Neural cell (in vitro differentiated cells): ENCODE measurements at regions not wholly inside any gene's neighbourhood (a gene's known extent, or its start where the extent isn't known, plus 50 kb on each side); places are given as distances from the start of the nearest gene placed in this dataset.

Source experiments
- EP300 ChIP-seq: fragments of 450-650 bp; conservative IDR thresholded peaks from 2 replicates; pipeline ENCODE4 v1.6.1; 2014; ENCODE audit warnings: antibody characterized with exemption, mild to moderate bottlenecking, moderate library complexity; ENCODE audit not compliant: poor library complexity, severe bottlenecking
- EZH2 ChIP-seq: fragments of 200-600, 300-800 bp; shearing (Covaris generic), sonication (generic); IDR thresholded peaks from 2 replicates; pipeline ENCODE4 v1.6.1; 2014; ENCODE audit warnings: antibody characterized with exemption, low read length, borderline replicate concordance, mild to moderate bottlenecking; ENCODE audit not compliant: insufficient read depth, poor library complexity, severe bottlenecking
- RAD21 ChIP-seq: fragments of 450-650 bp; conservative IDR thresholded peaks from 2 replicates; pipeline ENCODE4 v1.6.1; 2014; ENCODE audit warnings: antibody characterized with exemption, mild to moderate bottlenecking, moderate library complexity
- SMC3 ChIP-seq: fragments of 450-650 bp; conservative IDR thresholded peaks from 2 replicates; pipeline ENCODE4 v1.6.1; 2014; ENCODE audit warnings: antibody characterized with exemption, mild to moderate bottlenecking, moderate library complexity; ENCODE audit not compliant: poor library complexity
- TAF1 ChIP-seq: IDR thresholded peaks from 2 replicates; pipeline ENCODE4 v1.6.1; 2012; ENCODE audit warnings: low read depth
- TF ChIP-seq, protein P1 (sequence below): fragments of 450-650 bp; IDR thresholded peaks from 2 replicates; pipeline ENCODE4 v1.5.1; 2014; ENCODE audit warnings: antibody characterized with exemption, mild to moderate bottlenecking, moderate library complexity; ENCODE audit not compliant: poor library complexity, severe bottlenecking

DNA sequence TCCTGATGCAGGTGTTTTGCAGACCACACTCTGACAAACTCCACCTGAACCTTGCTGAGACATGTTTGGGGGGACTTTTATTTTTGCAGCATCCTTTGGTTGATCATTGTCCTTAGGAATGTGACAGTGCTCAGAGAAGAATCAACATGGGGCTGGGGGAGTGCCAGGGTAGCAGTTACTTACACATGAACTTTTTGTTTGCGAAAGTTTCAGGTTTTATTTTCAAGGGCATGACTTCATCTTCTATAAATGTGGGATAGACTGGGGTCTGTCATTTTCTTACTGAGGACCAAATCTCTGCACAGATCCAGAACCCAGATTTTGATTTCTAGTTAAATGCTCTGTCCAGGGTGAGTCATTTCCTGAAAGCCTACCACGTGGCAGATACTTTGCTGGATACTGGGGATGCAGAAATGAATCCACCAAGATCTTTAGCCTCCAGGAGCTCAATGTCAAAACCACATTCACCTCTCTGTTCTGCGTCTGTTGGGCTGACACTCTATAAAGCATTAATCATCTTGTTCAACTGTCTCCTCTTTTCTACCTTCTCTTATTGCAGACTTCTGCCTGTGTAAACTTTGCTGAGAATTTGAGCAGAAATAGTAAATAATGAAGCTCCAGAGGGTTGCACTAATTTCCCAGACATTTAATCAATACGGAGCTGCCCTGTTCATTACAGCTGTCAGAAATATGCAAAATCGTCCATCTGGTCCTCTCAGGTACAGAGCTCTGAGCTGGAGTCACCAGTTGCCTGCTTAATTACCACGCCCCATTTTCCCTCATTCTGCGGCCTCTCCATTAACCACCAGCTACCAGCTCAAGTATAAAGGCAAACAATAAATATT is 387.9 kb downstream of the MIAT start:
- TF ChIP-seq, protein P1, sequence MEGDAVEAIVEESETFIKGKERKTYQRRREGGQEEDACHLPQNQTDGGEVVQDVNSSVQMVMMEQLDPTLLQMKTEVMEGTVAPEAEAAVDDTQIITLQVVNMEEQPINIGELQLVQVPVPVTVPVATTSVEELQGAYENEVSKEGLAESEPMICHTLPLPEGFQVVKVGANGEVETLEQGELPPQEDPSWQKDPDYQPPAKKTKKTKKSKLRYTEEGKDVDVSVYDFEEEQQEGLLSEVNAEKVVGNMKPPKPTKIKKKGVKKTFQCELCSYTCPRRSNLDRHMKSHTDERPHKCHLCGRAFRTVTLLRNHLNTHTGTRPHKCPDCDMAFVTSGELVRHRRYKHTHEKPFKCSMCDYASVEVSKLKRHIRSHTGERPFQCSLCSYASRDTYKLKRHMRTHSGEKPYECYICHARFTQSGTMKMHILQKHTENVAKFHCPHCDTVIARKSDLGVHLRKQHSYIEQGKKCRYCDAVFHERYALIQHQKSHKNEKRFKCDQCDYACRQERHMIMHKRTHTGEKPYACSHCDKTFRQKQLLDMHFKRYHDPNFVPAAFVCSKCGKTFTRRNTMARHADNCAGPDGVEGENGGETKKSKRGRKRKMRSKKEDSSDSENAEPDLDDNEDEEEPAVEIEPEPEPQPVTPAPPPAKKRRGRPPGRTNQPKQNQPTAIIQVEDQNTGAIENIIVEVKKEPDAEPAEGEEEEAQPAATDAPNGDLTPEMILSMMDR, result no peak
- no peak for TF ChIP-seq TAF1
- TF ChIP-seq SMC3, result no peak
- no peak for TF ChIP-seq RAD21
- TF ChIP-seq EZH2, result no peak
- no peak for TF ChIP-seq EP300
